Fibroblast of lung (primary cell): ENCODE measurements at regions not wholly inside any gene's neighbourhood (a gene's known extent, or its start where the extent isn't known, plus 50 kb on each side); places are given as distances from the start of the nearest gene placed in this dataset.

Experiments
- DNase-seq, 2 donors: peaks; one replicate each; pipeline versions ENCODE4 v3.0.0 to v3.0.0-alpha.2; 2010; ENCODE audit warnings: low read depth in 2 of 2
- H2AFZ ChIP-seq: 2 replicates; pipeline ENCODE4 v1.5.1; 2012; ENCODE audit warnings: low read length, control low read depth, inconsistent platforms
- H3K27ac ChIP-seq: 2 replicates; pipeline ENCODE4 v1.5.1; 2011; ENCODE audit warnings: low read length, control low read depth; ENCODE audit not compliant: insufficient read depth
- H3K27me3 ChIP-seq: 2 replicates; pipeline ENCODE4 v1.5.1; 2011; ENCODE audit warnings: mild to moderate bottlenecking, low read length; ENCODE audit not compliant: control insufficient read depth, insufficient read depth
- H3K36me3 ChIP-seq: 2 replicates; pipeline ENCODE4 v1.5.1; 2011; ENCODE audit warnings: low read length; ENCODE audit not compliant: control insufficient read depth, insufficient read depth
- H3K4me1 ChIP-seq: 2 replicates; pipeline ENCODE4 v1.5.1; 2011; ENCODE audit warnings: low read length; ENCODE audit not compliant: control insufficient read depth, insufficient read depth; ENCODE audit errors: extremely low read depth
- H3K4me2 ChIP-seq: 2 replicates; pipeline ENCODE4 v1.5.1; 2011; ENCODE audit warnings: low read length, control low read depth; ENCODE audit not compliant: insufficient read depth; ENCODE audit errors: extremely low read depth
- H3K4me3 ChIP-seq, 4 experiments: fragments of 200-600 bp in 1 of 4; sonication (generic) in 1 of 4; replicated peaks in 1 of 4; 2 replicates each; pipeline ENCODE4 v1.5.1; 2011 to 2016; ENCODE audit warnings: low read length in 4 of 4, low read depth in 3 of 4, mild to moderate bottlenecking in 3 of 4, control low read depth in 2 of 4, inconsistent platforms in 1 of 4, mixed read lengths in 1 of 4; ENCODE audit not compliant: insufficient read depth in 1 of 4; ENCODE audit errors: control extremely low read depth in 1 of 4
- H3K79me2 ChIP-seq: 2 replicates; pipeline ENCODE4 v1.5.1; 2012; ENCODE audit warnings: mild to moderate bottlenecking, low read length, inconsistent platforms; ENCODE audit not compliant: control insufficient read depth, insufficient read depth
- H3K9ac ChIP-seq: 2 replicates; pipeline ENCODE4 v1.5.1; 2011; ENCODE audit warnings: mild to moderate bottlenecking, low read length, control low read depth; ENCODE audit not compliant: insufficient read depth
- H3K9me3 ChIP-seq: 2 replicates; pipeline ENCODE4 v1.5.1; 2012; ENCODE audit warnings: low read depth, low read length; ENCODE audit not compliant: control insufficient read depth, insufficient read depth
- H4K20me1 ChIP-seq: 2 replicates; pipeline ENCODE4 v1.5.1; 2011; ENCODE audit warnings: low read length; ENCODE audit not compliant: control insufficient read depth, insufficient read depth; ENCODE audit errors: extremely low read depth
- EZH2 ChIP-seq: IDR thresholded peaks from 2 replicates; pipeline ENCODE4 v1.5.1; 2012; ENCODE audit warnings: low read length, control low read depth, mild to moderate bottlenecking; ENCODE audit errors: missing control alignments
- TF ChIP-seq, protein P1 (sequence below), 2 donors: IDR thresholded peaks in 1 of 2; conservative IDR thresholded peaks in 1 of 2; 1 replicate in 1 of 2; 2 replicates in 1 of 2; pipeline ENCODE4 v1.5.1; 2011 to 2012; ENCODE audit warnings: low read length in 2 of 2, control low read depth in 1 of 2, inconsistent platforms in 1 of 2, low read depth in 1 of 2, mild to moderate bottlenecking in 1 of 2

- no peak for DNase-seq
- Histone ChIP-seq H3K4me3 (no peak overlapping the region), H3K79me2 (no peaks in the 10 kb centered on the region), H3K27ac (no peak overlapping the region), H3K4me2 (no peak overlapping the region), H3K9me3 (no peaks in the 10 kb centered on the region), H3K9ac (no peak overlapping the region), H3K36me3 (no peaks in the 10 kb centered on the region), H3K27me3 (no peaks in the 10 kb centered on the region), H2AFZ (no peak overlapping the region), H3K4me1 (no peaks in the 10 kb centered on the region), H4K20me1 (no peaks in the 10 kb centered on the region)
- TF ChIP-seq, protein P1, sequence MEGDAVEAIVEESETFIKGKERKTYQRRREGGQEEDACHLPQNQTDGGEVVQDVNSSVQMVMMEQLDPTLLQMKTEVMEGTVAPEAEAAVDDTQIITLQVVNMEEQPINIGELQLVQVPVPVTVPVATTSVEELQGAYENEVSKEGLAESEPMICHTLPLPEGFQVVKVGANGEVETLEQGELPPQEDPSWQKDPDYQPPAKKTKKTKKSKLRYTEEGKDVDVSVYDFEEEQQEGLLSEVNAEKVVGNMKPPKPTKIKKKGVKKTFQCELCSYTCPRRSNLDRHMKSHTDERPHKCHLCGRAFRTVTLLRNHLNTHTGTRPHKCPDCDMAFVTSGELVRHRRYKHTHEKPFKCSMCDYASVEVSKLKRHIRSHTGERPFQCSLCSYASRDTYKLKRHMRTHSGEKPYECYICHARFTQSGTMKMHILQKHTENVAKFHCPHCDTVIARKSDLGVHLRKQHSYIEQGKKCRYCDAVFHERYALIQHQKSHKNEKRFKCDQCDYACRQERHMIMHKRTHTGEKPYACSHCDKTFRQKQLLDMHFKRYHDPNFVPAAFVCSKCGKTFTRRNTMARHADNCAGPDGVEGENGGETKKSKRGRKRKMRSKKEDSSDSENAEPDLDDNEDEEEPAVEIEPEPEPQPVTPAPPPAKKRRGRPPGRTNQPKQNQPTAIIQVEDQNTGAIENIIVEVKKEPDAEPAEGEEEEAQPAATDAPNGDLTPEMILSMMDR (conservative IDR thresholded peaks at IDR 0.05 in 1 of 2, IDR thresholded peaks at IDR 0.05 in 1 of 2; ENCODE audit: low read depth in 1 of 2, low read length in 2 of 2), result no peak
- TF ChIP-seq EZH2, result no peak
Observed at GRCh38 chr21:35812679-35813078, 247.6 kb downstream of the SETD4 start.

GRCh38 chr21:35811191-35811806 lies 249.0 kb downstream of the SETD4 start:
- Histone ChIP-seq H3K79me2 (no peaks in the 10 kb centered on the region), H3K4me1 (no peaks in the 10 kb centered on the region), H3K36me3 (no peaks in the 10 kb centered on the region), H3K9ac (no peak overlapping the region), H3K4me2 (no peak overlapping the region), H2AFZ (no peak overlapping the region), H3K4me3 (no peak overlapping the region), H4K20me1 (no peaks in the 10 kb centered on the region), H3K27me3 (no peaks in the 10 kb centered on the region), H3K9me3 (no peaks in the 10 kb centered on the region), H3K27ac (no peak overlapping the region)
- TF ChIP-seq EZH2, result no peak
- TF ChIP-seq, protein P1 (conservative IDR thresholded peaks at IDR 0.05 in 1 of 2, IDR thresholded peaks at IDR 0.05 in 1 of 2; ENCODE audit: low read depth in 1 of 2, low read length in 2 of 2), result no peak
- DNase-seq, result no peak

DNA sequence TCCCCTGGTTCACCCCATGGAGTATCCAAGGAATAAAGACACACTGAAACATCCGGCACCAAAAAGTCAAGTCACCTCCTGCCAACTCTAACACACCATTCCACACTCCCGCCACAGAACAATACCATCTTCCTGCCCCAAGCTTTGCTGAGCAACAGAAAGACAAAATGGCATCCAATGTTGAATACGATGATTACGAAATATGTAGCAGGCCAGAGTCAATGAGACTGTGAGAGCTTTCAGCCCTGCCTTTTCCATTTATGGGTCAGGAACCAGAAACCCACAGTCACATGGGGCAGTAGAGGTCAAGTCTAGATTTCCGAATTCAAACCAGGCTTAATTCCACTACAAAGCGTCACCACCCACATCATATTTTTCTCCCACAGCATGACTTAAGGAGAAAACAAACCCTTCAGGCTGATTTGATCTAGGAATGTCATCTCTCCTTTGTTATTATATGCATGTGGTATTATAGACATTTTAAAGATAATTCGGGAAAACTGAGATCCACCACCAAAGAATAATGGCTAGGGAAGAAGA lies 249.8 kb downstream of the SETD4 start:
- Histone ChIP-seq H3K4me2 (no peak overlapping the region), H3K4me1 (no peaks in the 10 kb centered on the region), H3K27me3 (no peaks in the 10 kb centered on the region), H3K27ac (no peak overlapping the region), H3K9me3 (no peaks in the 10 kb centered on the region), H4K20me1 (no peaks in the 10 kb centered on the region), H3K79me2 (no peaks in the 10 kb centered on the region), H3K4me3 (no peak overlapping the region), H3K9ac (no peak overlapping the region), H3K36me3 (no peaks in the 10 kb centered on the region), H2AFZ (no peak overlapping the region)
- no peak for DNase-seq
- no peak for TF ChIP-seq EZH2
- TF ChIP-seq, protein P1 (conservative IDR thresholded peaks at IDR 0.05 in 1 of 2, IDR thresholded peaks at IDR 0.05 in 1 of 2; ENCODE audit: low read depth in 1 of 2, low read length in 2 of 2), result no peak
